ENCODE measurements at regions not wholly inside any gene's neighbourhood (a gene's known extent, or its start where the extent isn't known, plus 50 kb on each side); places are given as distances from the start of the nearest gene placed in this dataset.
"Not testable (repeated sequence)": the region's sequence is repeated elsewhere in the genome, so short reads cannot be mapped to it uniquely, and the experiment has no call there.

- intact Hi-C loops (cut with DNase I, micrococcal nuclease): no loop called here
Observed at GRCh38 chr6:130598021-130598989, 228.9 kb upstream of the SMLR1 start.

GRCh38 chr6:130600880-130601341, 226.3 kb upstream of the SMLR1 start:
- ATAC-seq: no peak

More at GRCh38 chr6:130598021-130598989, 228.9 kb upstream of the SMLR1 start:
- ATAC-seq: no peak
- DNase-seq: no peak

GRCh38 chr6:130602151-130602770, 224.9 kb upstream of the SMLR1 start:
- DNase-seq: no peak
- intact Hi-C loops (cut with DNase I, micrococcal nuclease): no loop called here
- no peak for ATAC-seq

More at GRCh38 chr6:130600880-130601341, 226.3 kb upstream of the SMLR1 start:
- DNase-seq: no peak
- intact Hi-C loops (cut with DNase I, micrococcal nuclease): no loop called here

GRCh38 chr6:130603391-130603790, 223.8 kb upstream of the SMLR1 start:
- DNase-seq (no peak), ATAC-seq (no peak)
- intact Hi-C loops (cut with DNase I, micrococcal nuclease): no loop called here

- no peak for DNase-seq
- intact Hi-C loops (cut with DNase I, micrococcal nuclease): no loop called here
Observed at GRCh38 chr6:130604841-130605399, 222.3 kb upstream of the SMLR1 start.

GRCh38 chr6:130610303-130610702, 216.9 kb upstream of the SMLR1 start:
- ATAC-seq: no peak
- DNase-seq: no peak
- intact Hi-C loops (cut with DNase I, micrococcal nuclease): no loop called here

More at GRCh38 chr6:130604841-130605399, 222.3 kb upstream of the SMLR1 start:
- no peak for ATAC-seq

- DNase-seq: no peak
- intact Hi-C loops (cut with DNase I, micrococcal nuclease): no loop called here
- ATAC-seq: no peak
Observed at GRCh38 chr6:130611366-130611765, 215.8 kb upstream of the SMLR1 start.

GRCh38 chr6:130613176-130613575, 214.0 kb upstream of the SMLR1 start:
- intact Hi-C loops (cut with DNase I, micrococcal nuclease): no loop called here
- DNase-seq (no peak), ATAC-seq (no peak)

GRCh38 chr6:130615816-130616215, 211.4 kb upstream of the SMLR1 start:
- intact Hi-C loops (cut with DNase I, micrococcal nuclease): no loop called here
- ATAC-seq: no peak

GRCh38 chr6:130617658-130618057, 209.5 kb upstream of the SMLR1 start:
- ATAC-seq: no peak
- intact Hi-C loops (cut with DNase I, micrococcal nuclease): no loop called here
- no peak for DNase-seq

More at GRCh38 chr6:130615816-130616215, 211.4 kb upstream of the SMLR1 start:
- no peak for DNase-seq

GRCh38 chr6:130618806-130619205, 208.4 kb upstream of the SMLR1 start:
- intact Hi-C loops (cut with DNase I, micrococcal nuclease); DNase-seq; ATAC-seq: not testable (repeated sequence)

GRCh38 chr6:130620338-130620781, 206.8 kb upstream of the SMLR1 start:
- DNase-seq (no peak), ATAC-seq (no peak)
- intact Hi-C loops (cut with DNase I, micrococcal nuclease): no loop called here

- intact Hi-C loops (cut with DNase I, micrococcal nuclease): no loop called here
- no peak for DNase-seq
- ATAC-seq: no peak
Observed at GRCh38 chr6:130622142-130622541, 205.1 kb upstream of the SMLR1 start.

- intact Hi-C loops (cut with DNase I, micrococcal nuclease): no loop called here
- DNase-seq: no peak
- no peak for ATAC-seq
Observed at GRCh38 chr6:130624046-130624445, 203.2 kb upstream of the SMLR1 start.

GRCh38 chr6:130625825-130626527, 201.2 kb upstream of the SMLR1 start:
- intact Hi-C loops (cut with DNase I, micrococcal nuclease): no loop called here
- no peak for ATAC-seq
- no peak for DNase-seq

- intact Hi-C loops (cut with DNase I, micrococcal nuclease): no loop called here
- DNase-seq (no peak), ATAC-seq (no peak)
Observed at GRCh38 chr6:130628862-130629261, 198.3 kb upstream of the SMLR1 start.

- ATAC-seq (no peak), DNase-seq (no peak)
- intact Hi-C loops (cut with DNase I, micrococcal nuclease): no loop called here
Observed at GRCh38 chr6:130629640-130630039, 197.6 kb upstream of the SMLR1 start.

GRCh38 chr6:130632277-130632676, 194.9 kb upstream of the SMLR1 start:
- ATAC-seq (no peak), DNase-seq (no peak)
- intact Hi-C loops (cut with DNase I, micrococcal nuclease): no loop called here

- no peak for DNase-seq
- intact Hi-C loops (cut with DNase I, micrococcal nuclease): no loop called here
- no peak for ATAC-seq
Observed at GRCh38 chr6:130632897-130633296, 194.3 kb upstream of the SMLR1 start.
